ENCODE measurements at regions not wholly inside any gene's neighbourhood (a gene's known extent, or its start where the extent isn't known, plus 50 kb on each side); places are given as distances from the start of the nearest gene placed in this dataset.

GRCh38 chr3:103512595-103512994 lies 1077.8 kb downstream of the ZPLD1 start:
- H3K36me3 ChIP-seq (ENCODE audit: control insufficient read depth, insufficient read depth, low read length), result no peaks in the 10 kb centered on the region
- no peaks in the 10 kb centered on the region for H3K36me3 Mint-ChIP-seq (ENCODE audit: insufficient read depth, unreplicated experiment)
- H3K4me1 ChIP-seq, result peaks cover 7% of the 10 kb centered on the region; the same call in 1 of the 2 replicates
- TF ChIP-seq CTCF (IDR thresholded peaks at IDR 0.05; ENCODE audit: insufficient read depth in 1 of 2, low read depth in 1 of 2, low read length in 1 of 2, severe bottlenecking in 1 of 2, unreplicated experiment in 1 of 2), result no peak
- H3K27me3 ChIP-seq (replicated peaks; ENCODE audit: control insufficient read depth, insufficient read depth, low read length), result no peaks in the 10 kb centered on the region
- intact Hi-C loops (cut with micrococcal nuclease; ENCODE audit: unreplicated experiment), result no loop called here
- H3K9me3 ChIP-seq, result no peaks in the 10 kb centered on the region
- H3K9me3 Mint-ChIP-seq (ENCODE audit: unreplicated experiment), result no peaks in the 10 kb centered on the region
- no peak overlapping the region for H3K4me3 Mint-ChIP-seq (ENCODE audit: unreplicated experiment)
- no TSS peak for BruUV-seq (replicated peaks)
- H3K27ac Mint-ChIP-seq (ENCODE audit: unreplicated experiment), result no peak overlapping the region
- no peak for DNase-seq
- H3K27me3 Mint-ChIP-seq (ENCODE audit: insufficient read depth, unreplicated experiment), result no peaks in the 10 kb centered on the region
- ChIA-PET CTCF (no interaction called here), POLR2A (no interaction called here)
- no peaks in the 10 kb centered on the region for H3K4me1 Mint-ChIP-seq (ENCODE audit: low read depth, unreplicated experiment)
- no peak overlapping the region for H3K4me3 ChIP-seq (ENCODE audit: low read depth, low read length)

- no peaks in the 10 kb centered on the region for H3K27me3 Mint-ChIP-seq (ENCODE audit: insufficient read depth, unreplicated experiment)
- no peak for TF ChIP-seq CTCF (IDR thresholded peaks at IDR 0.05; ENCODE audit: insufficient read depth in 1 of 2, low read depth in 1 of 2, low read length in 1 of 2, severe bottlenecking in 1 of 2, unreplicated experiment in 1 of 2)
- ChIA-PET POLR2A (no interaction called here), CTCF (no interaction called here)
- Histone ChIP-seq H3K36me3 (ENCODE audit: control insufficient read depth, insufficient read depth, low read length) (no peaks in the 10 kb centered on the region), H3K4me3 (ENCODE audit: low read depth, low read length) (no peak overlapping the region), H3K9me3 (no peaks in the 10 kb centered on the region), H3K4me1 (peaks cover 7% of the 10 kb centered on the region; the same call in 1 of the 2 replicates), H3K27me3 (replicated peaks; ENCODE audit: control insufficient read depth, insufficient read depth, low read length) (no peaks in the 10 kb centered on the region)
- no peak overlapping the region for H3K4me3 Mint-ChIP-seq (ENCODE audit: unreplicated experiment)
- intact Hi-C loops (cut with micrococcal nuclease; ENCODE audit: unreplicated experiment), result no loop called here
- H3K36me3 Mint-ChIP-seq (ENCODE audit: insufficient read depth, unreplicated experiment), result no peaks in the 10 kb centered on the region
- H3K4me1 Mint-ChIP-seq (ENCODE audit: low read depth, unreplicated experiment), result no peaks in the 10 kb centered on the region
- no peak for DNase-seq
- no peak overlapping the region for H3K27ac Mint-ChIP-seq (ENCODE audit: unreplicated experiment)
- no TSS peak for BruUV-seq (replicated peaks)
- no peaks in the 10 kb centered on the region for H3K9me3 Mint-ChIP-seq (ENCODE audit: unreplicated experiment)
These were observed 1078.2 kb downstream of the ZPLD1 start for GRCh38 chr3:103513003-103513402.

- Mint-ChIP-seq H3K4me3 (ENCODE audit: unreplicated experiment) (no peak overlapping the region), H3K4me1 (ENCODE audit: low read depth, unreplicated experiment) (no peaks in the 10 kb centered on the region), H3K9me3 (ENCODE audit: unreplicated experiment) (no peaks in the 10 kb centered on the region), H3K27me3 (ENCODE audit: insufficient read depth, unreplicated experiment) (no peaks in the 10 kb centered on the region), H3K27ac (ENCODE audit: unreplicated experiment) (no peak overlapping the region), H3K36me3 (ENCODE audit: insufficient read depth, unreplicated experiment) (no peaks in the 10 kb centered on the region)
- no peaks in the 10 kb centered on the region for H3K27me3 ChIP-seq (replicated peaks; ENCODE audit: control insufficient read depth, insufficient read depth, low read length)
- POLR2A ChIA-PET, result no interaction called here
- peaks cover 7% of the 10 kb centered on the region; the same call in 1 of the 2 replicates for H3K4me1 ChIP-seq
- CTCF ChIA-PET, result no interaction called here
- no TSS peak for BruUV-seq (replicated peaks)
- TF ChIP-seq CTCF (IDR thresholded peaks at IDR 0.05; ENCODE audit: insufficient read depth in 1 of 2, low read depth in 1 of 2, low read length in 1 of 2, severe bottlenecking in 1 of 2, unreplicated experiment in 1 of 2), result no peak
- H3K36me3 ChIP-seq (ENCODE audit: control insufficient read depth, insufficient read depth, low read length), result no peaks in the 10 kb centered on the region
- DNase-seq, result no peak
- intact Hi-C loops (cut with micrococcal nuclease; ENCODE audit: unreplicated experiment), result no loop called here
- no peak overlapping the region for H3K4me3 ChIP-seq (ENCODE audit: low read depth, low read length)
- no peaks in the 10 kb centered on the region for H3K9me3 ChIP-seq
These were observed 1080.3 kb downstream of the ZPLD1 start for GRCh38 chr3:103515116-103515515.

Measured in Caco-2 (cell line).